SU-DHL-6 (cell line): ENCODE measurements at regions not wholly inside any gene's neighbourhood (a gene's known extent, or its start where the extent isn't known, plus 50 kb on each side); places are given as distances from the start of the nearest gene placed in this dataset.

Experiments
- H2AFZ ChIP-seq: fragments of 200-600 bp; sonication (generic); 2 replicates; pipeline ENCODE4 v1.6.1; 2014; ENCODE audit warnings: low read depth, mild to moderate bottlenecking, moderate library complexity, mixed read lengths, antibody characterized with exemption, low read length; ENCODE audit not compliant: severe bottlenecking
- H3F3A ChIP-seq: fragments of 200-600 bp; shearing (Covaris generic); 2 replicates; pipeline ENCODE4 v1.6.0; 2016; ENCODE audit warnings: antibody characterized with exemption, mild to moderate bottlenecking; ENCODE audit not compliant: insufficient read depth
- H3K27ac ChIP-seq: fragments of 200-600 bp; sonication (generic); 2 replicates; pipeline ENCODE4 v1.5.1; 2016; ENCODE audit warnings: low read depth, mild to moderate bottlenecking, low read length, moderate library complexity, mixed read lengths
- H3K27me3 ChIP-seq: fragments of 200-600 bp; sonication (generic), shearing (Covaris generic); 2 replicates; pipeline ENCODE4 v1.6.0; 2014; ENCODE audit warnings: mild to moderate bottlenecking, low read length
- H3K36me3 ChIP-seq: fragments of 200-600 bp; sonication (generic); 2 replicates; pipeline ENCODE4 v1.6.1; 2014; ENCODE audit warnings: mild to moderate bottlenecking, low read length, mixed read lengths
- H3K4me2 ChIP-seq: fragments of 300-600, 200-600 bp; shearing (Covaris generic), sonication (generic); 2 replicates; pipeline ENCODE4 v1.6.0; 2014; ENCODE audit warnings: low read length, low read depth, mild to moderate bottlenecking; ENCODE audit not compliant: poor library complexity, severe bottlenecking
- H3K4me3 ChIP-seq: fragments of 200-600 bp; sonication (generic); 2 replicates; pipeline ENCODE4 v1.5.1; 2014; ENCODE audit warnings: antibody characterized with exemption, low read length, mild to moderate bottlenecking, mixed read lengths; ENCODE audit not compliant: insufficient read depth, poor library complexity, severe bottlenecking
- H3K79me2 ChIP-seq: fragments of 200-600 bp; sonication (generic); 2 replicates; pipeline ENCODE4 v1.6.1; 2014; ENCODE audit warnings: mild to moderate bottlenecking, low read length, moderate library complexity; ENCODE audit not compliant: insufficient read depth
- H3K9ac ChIP-seq: fragments of 200-600 bp; sonication (generic); 2 replicates; pipeline ENCODE4 v1.7.0; 2014; ENCODE audit warnings: mild to moderate bottlenecking, low read length
- H3K9me2 ChIP-seq: fragments of 200-600 bp; sonication (generic); replicated peaks from 2 replicates; pipeline ENCODE4 v1.6.1; 2014; ENCODE audit warnings: low read length; ENCODE audit not compliant: insufficient read depth
- H3K9me3 ChIP-seq: fragments of 200-600 bp; sonication (generic); 2 replicates; pipeline ENCODE4 v1.6.1; 2014; ENCODE audit warnings: low read length, mixed read lengths; ENCODE audit not compliant: insufficient read depth
- H4K20me1 ChIP-seq: fragments of 200-600 bp; sonication (generic); 2 replicates; pipeline ENCODE4 v1.6.1; 2014; ENCODE audit warnings: low read depth, mild to moderate bottlenecking, antibody characterized with exemption, low read length, moderate library complexity, mixed read lengths
- CTCF ChIP-seq: fragments of 200-600 bp; sonication (generic); IDR thresholded peaks from one replicate; pipeline ENCODE4 v1.5.1; 2017; ENCODE audit warnings: antibody characterized with exemption, mild to moderate bottlenecking, low read length, moderate library complexity; ENCODE audit not compliant: insufficient read depth, poor library complexity, severe bottlenecking
- EZH2phosphoT487 ChIP-seq: fragments of 200-600 bp; sonication (generic), shearing (Covaris generic); conservative IDR thresholded peaks from 2 replicates; pipeline ENCODE4 v1.6.1; 2018; ENCODE audit warnings: mild to moderate bottlenecking, antibody characterized with exemption, low read length, moderate library complexity, mixed read lengths

- H3K4me3 ChIP-seq: no peak overlapping the region
- no peak overlapping the region for H3K4me2 ChIP-seq
- H4K20me1 ChIP-seq: no peaks in the 10 kb centered on the region
- H3K27ac ChIP-seq: no peak overlapping the region
- no peak for TF ChIP-seq EZH2phosphoT487
- no peak for TF ChIP-seq CTCF
- H3K9me2 ChIP-seq: no peaks in the 10 kb centered on the region
- H3K79me2 ChIP-seq: no peaks in the 10 kb centered on the region
- no peak overlapping the region for H2AFZ ChIP-seq
- H3F3A ChIP-seq: no peaks in the 10 kb centered on the region
- H3K36me3 ChIP-seq: no peaks in the 10 kb centered on the region
- no peak overlapping the region for H3K9ac ChIP-seq
- H3K27me3 ChIP-seq: no peaks in the 10 kb centered on the region
- no peaks in the 10 kb centered on the region for H3K9me3 ChIP-seq
Observed at GRCh38 chr11:112522536-112522935, 261.9 kb upstream of the PLET1 start.

GRCh38 chr11:112523031-112523430, 262.4 kb upstream of the PLET1 start:
- no peak overlapping the region for H2AFZ ChIP-seq
- H3K9me2 ChIP-seq: no peaks in the 10 kb centered on the region
- H4K20me1 ChIP-seq: no peaks in the 10 kb centered on the region
- no peaks in the 10 kb centered on the region for H3F3A ChIP-seq
- no peak overlapping the region for H3K27ac ChIP-seq
- H3K79me2 ChIP-seq: no peaks in the 10 kb centered on the region
- H3K4me2 ChIP-seq: no peak overlapping the region
- no peak overlapping the region for H3K4me3 ChIP-seq
- H3K27me3 ChIP-seq: no peaks in the 10 kb centered on the region
- no peak for TF ChIP-seq EZH2phosphoT487
- TF ChIP-seq CTCF: no peak
- no peak overlapping the region for H3K9ac ChIP-seq
- H3K36me3 ChIP-seq: no peaks in the 10 kb centered on the region
- no peaks in the 10 kb centered on the region for H3K9me3 ChIP-seq

GRCh38 chr11:112523477-112523876, 262.8 kb upstream of the PLET1 start:
- H3K27ac ChIP-seq: no peak overlapping the region
- TF ChIP-seq EZH2phosphoT487 (no peak), CTCF (no peak)
- no peak overlapping the region for H2AFZ ChIP-seq

More at GRCh38 chr11:112523477-112523876, 262.8 kb upstream of the PLET1 start:
- H3K9ac ChIP-seq: no peak overlapping the region
- no peaks in the 10 kb centered on the region for H3F3A ChIP-seq
- no peaks in the 10 kb centered on the region for H3K9me3 ChIP-seq
- H3K4me2 ChIP-seq: no peak overlapping the region
- H3K4me3 ChIP-seq: no peak overlapping the region
- no peaks in the 10 kb centered on the region for H4K20me1 ChIP-seq
- no peaks in the 10 kb centered on the region for H3K79me2 ChIP-seq
- H3K36me3 ChIP-seq: no peaks in the 10 kb centered on the region
- no peaks in the 10 kb centered on the region for H3K9me2 ChIP-seq
- H3K27me3 ChIP-seq: no peaks in the 10 kb centered on the region
